Ovary (tissue), 7 donors: ENCODE measurements at regions not wholly inside any gene's neighbourhood (a gene's known extent, or its start where the extent isn't known, plus 50 kb on each side); places are given as distances from the start of the nearest gene placed in this dataset.

Source experiments
- DNase-seq, 5 donors: peaks; one replicate each; pipeline ENCODE4 v3.0.0-alpha.2; 2019 to 2020
- H3K27ac ChIP-seq, 2 donors: fragments of 200-600 bp; one replicate each; pipeline versions ENCODE4 v1.5.1 to v1.8.0; 2019 to 2022
- H3K27me3 ChIP-seq: fragments of 200-600 bp; one replicate; pipeline ENCODE4 v1.8.0; 2022
- H3K36me3 ChIP-seq: fragments of 200-600 bp; sonication (generic); one replicate; pipeline ENCODE4 v1.5.1; 2019
- H3K4me1 ChIP-seq: one replicate; pipeline ENCODE4 v1.8.1; 2013; ENCODE audit warnings: mild to moderate bottlenecking, moderate library complexity; ENCODE audit not compliant: insufficient read depth
- H3K4me3 ChIP-seq: fragments of 200-600 bp; sonication (generic); one replicate; pipeline ENCODE4 v1.5.1; 2017
- H3K9me3 ChIP-seq, 2 donors: fragments of 200-600 bp in 1 of 2; sonication (generic) in 1 of 2; one replicate each; pipeline versions ENCODE4 v1.5.1 to v1.8.1; 2013 to 2019; ENCODE audit warnings: mild to moderate bottlenecking in 1 of 2, moderate library complexity in 1 of 2
- CTCF ChIP-seq, 3 donors: fragments of 450-650 bp in 2 of 3; fragments of 200-600 bp in 1 of 3; IDR thresholded peaks; one replicate each; pipeline versions ENCODE4 v1.5.1 to v1.8.0; 2016 to 2022; ENCODE audit warnings: antibody characterized with exemption in 3 of 3, mild to moderate bottlenecking in 1 of 3
- EP300 ChIP-seq: sonication (generic); formaldehyde crosslinking; IDR thresholded peaks from one replicate; pipeline ENCODE4 v1.6.1; 2017; ENCODE audit warnings: antibody characterized with exemption
- POLR2A ChIP-seq: fragments of 450-650 bp; IDR thresholded peaks from one replicate; pipeline ENCODE4 v1.6.1; 2017; ENCODE audit warnings: antibody characterized with exemption, mild to moderate bottlenecking, moderate library complexity
- WGBS, 3 donors: extraction: QIAGEN DNeasy Blood & Tissue Kit in 1 of 3; methylation state at CpG; one replicate each; pipeline versions ENCODE4 v1.1.5 to v1.1.7; 2013 to 2017; 5-methylcytosine and 5-hydroxymethylcytosine counted together
- intact Hi-C, 4 donors: fragments of 100-400 bp; cut with DNase I; formaldehyde crosslinking; loops; one replicate each; pipeline versions ENCODE4 v1.11.0 to v1.15.1; 2022 to 2023
- donor health status: DM: no; HTN: no; CAD: no; lungs with moderate emphysema.
- donor health status: DM: no; HTN: no; CAD: no.
- donor health status: Bipolar disorder and iron deficiency.
- donor health status: DM: no; HTN: no; CAD: no.
- donor health status: DM: yes; HTN: yes; CAD: no.

GRCh38 chr12:89906178-89906577 is 197.5 kb upstream of the ATP2B1 start:
- Histone ChIP-seq H3K27me3 (no peaks in the 10 kb centered on the region), H3K36me3 (no peaks in the 10 kb centered on the region), H3K9me3 (no peaks in the 10 kb centered on the region), H3K4me3 (no peak overlapping the region), H3K27ac (no peak overlapping the region), H3K4me1 (no peaks in the 10 kb centered on the region)
- TF ChIP-seq CTCF (IDR thresholded peaks at IDR 0.05), result no peak
- no peak for TF ChIP-seq EP300
- no peak for TF ChIP-seq POLR2A
- intact Hi-C loops, result no loop called here
- DNase-seq, result no peak

- 0% methylated on average over 1 of the region's 1 CpG for WGBS, 3 donors
- intact Hi-C loops, result no loop called here
- DNase-seq, result no peak
Observed at GRCh38 chr12:89901906-89902642, 193.4 kb upstream of the ATP2B1 start.

GRCh38 chr12:89901319-89901718 is 192.7 kb upstream of the ATP2B1 start:
- no peak overlapping the region for H3K27ac ChIP-seq
- WGBS, 3 donors, result 44 to 49% (median 45%) methylated on average over 2 of the region's 2 CpGs
- no peak for DNase-seq
- no peaks in the 10 kb centered on the region for H3K27me3 ChIP-seq
- no peaks in the 10 kb centered on the region for H3K4me1 ChIP-seq
- H3K4me3 ChIP-seq, result no peak overlapping the region
- H3K36me3 ChIP-seq, result no peaks in the 10 kb centered on the region
- intact Hi-C loops, result no loop called here
- TF ChIP-seq EP300 (no peak), CTCF (IDR thresholded peaks at IDR 0.05) (no peak), POLR2A (no peak)
- no peaks in the 10 kb centered on the region for H3K9me3 ChIP-seq

More at GRCh38 chr12:89901906-89902642, 193.4 kb upstream of the ATP2B1 start:
- no peaks in the 10 kb centered on the region for H3K4me1 ChIP-seq
- H3K4me3 ChIP-seq, result no peak overlapping the region
- no peak overlapping the region for H3K27ac ChIP-seq
- no peaks in the 10 kb centered on the region for H3K9me3 ChIP-seq
- H3K36me3 ChIP-seq, result no peaks in the 10 kb centered on the region
- no peak for TF ChIP-seq POLR2A
- TF ChIP-seq CTCF (IDR thresholded peaks at IDR 0.05), result no peak
- no peak for TF ChIP-seq EP300
- no peaks in the 10 kb centered on the region for H3K27me3 ChIP-seq

- no peak overlapping the region for H3K27ac ChIP-seq
- WGBS, 3 donors, result 88 to 93% (median 88%) methylated on average over 2 of the region's 2 CpGs
- no peak for DNase-seq
- no peaks in the 10 kb centered on the region for H3K4me1 ChIP-seq
- no peaks in the 10 kb centered on the region for H3K36me3 ChIP-seq
- no peaks in the 10 kb centered on the region for H3K27me3 ChIP-seq
- no peaks in the 10 kb centered on the region for H3K9me3 ChIP-seq
- intact Hi-C loops, result no loop called here
- no peak overlapping the region for H3K4me3 ChIP-seq
- TF ChIP-seq POLR2A (no peak), EP300 (no peak), CTCF (IDR thresholded peaks at IDR 0.05) (no peak)
Observed at GRCh38 chr12:89899651-89900050, 191.0 kb upstream of the ATP2B1 start.
